ENCODE measurements at regions not wholly inside any gene's neighbourhood (a gene's known extent, or its start where the extent isn't known, plus 50 kb on each side); places are given as distances from the start of the nearest gene placed in this dataset.

DNA sequence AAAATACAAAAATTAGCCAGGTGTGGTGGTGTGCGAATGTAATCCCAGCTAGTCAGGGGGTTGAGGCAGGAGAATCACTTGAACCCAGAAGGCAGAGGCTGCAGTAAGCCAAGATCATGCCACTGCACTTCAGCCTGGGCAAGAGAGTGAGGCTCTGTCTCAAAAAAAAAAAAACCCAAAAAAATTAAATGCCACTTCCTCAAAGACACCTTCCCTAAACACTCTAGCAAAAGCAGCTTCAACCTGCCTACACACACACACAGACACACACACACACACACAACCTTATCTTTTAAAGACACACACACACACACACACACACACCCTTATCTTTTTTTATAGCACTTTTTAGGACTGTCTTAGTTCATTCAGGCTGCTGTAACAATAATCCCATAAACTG is 201.7 kb upstream of the PSMD7 start:
- TF ChIP-seq, protein P1, sequence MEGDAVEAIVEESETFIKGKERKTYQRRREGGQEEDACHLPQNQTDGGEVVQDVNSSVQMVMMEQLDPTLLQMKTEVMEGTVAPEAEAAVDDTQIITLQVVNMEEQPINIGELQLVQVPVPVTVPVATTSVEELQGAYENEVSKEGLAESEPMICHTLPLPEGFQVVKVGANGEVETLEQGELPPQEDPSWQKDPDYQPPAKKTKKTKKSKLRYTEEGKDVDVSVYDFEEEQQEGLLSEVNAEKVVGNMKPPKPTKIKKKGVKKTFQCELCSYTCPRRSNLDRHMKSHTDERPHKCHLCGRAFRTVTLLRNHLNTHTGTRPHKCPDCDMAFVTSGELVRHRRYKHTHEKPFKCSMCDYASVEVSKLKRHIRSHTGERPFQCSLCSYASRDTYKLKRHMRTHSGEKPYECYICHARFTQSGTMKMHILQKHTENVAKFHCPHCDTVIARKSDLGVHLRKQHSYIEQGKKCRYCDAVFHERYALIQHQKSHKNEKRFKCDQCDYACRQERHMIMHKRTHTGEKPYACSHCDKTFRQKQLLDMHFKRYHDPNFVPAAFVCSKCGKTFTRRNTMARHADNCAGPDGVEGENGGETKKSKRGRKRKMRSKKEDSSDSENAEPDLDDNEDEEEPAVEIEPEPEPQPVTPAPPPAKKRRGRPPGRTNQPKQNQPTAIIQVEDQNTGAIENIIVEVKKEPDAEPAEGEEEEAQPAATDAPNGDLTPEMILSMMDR (IDR thresholded peaks at IDR 0.05): no peak
- Histone ChIP-seq H3K4me3 (no peak overlapping the region), H3K4me1 (ENCODE audit: low read depth) (no peaks in the 10 kb centered on the region), H3K36me3 (ENCODE audit: low read depth) (no peaks in the 10 kb centered on the region), H3K9me3 (no peaks in the 10 kb centered on the region)
- DNase-seq: no peak
- no peak for ATAC-seq
- intact Hi-C loops (cut with DNase I, micrococcal nuclease): no loop called here

DNA sequence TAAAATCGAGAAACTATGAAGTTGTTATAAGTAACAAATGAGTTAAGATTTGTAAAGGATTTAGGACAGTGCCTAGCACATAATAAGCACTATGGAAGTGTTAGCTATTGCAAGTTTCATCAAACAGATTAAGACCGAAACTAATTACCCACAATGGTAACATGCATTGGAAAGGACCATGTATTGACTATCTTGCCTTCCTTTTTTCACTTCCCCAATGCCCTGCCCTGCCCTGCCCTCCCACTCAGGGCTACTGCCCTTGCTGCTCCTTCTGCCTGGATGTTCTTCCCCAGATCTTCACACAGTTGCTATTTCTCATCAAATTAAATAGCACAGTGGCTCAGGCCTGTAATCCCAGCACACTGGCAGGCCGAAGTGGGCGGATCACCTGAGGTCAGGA is 202.1 kb upstream of the PSMD7 start:
- H3K4me3 ChIP-seq: no peak overlapping the region
- H3K36me3 ChIP-seq (ENCODE audit: low read depth): no peaks in the 10 kb centered on the region
- no peaks in the 10 kb centered on the region for H3K4me1 ChIP-seq (ENCODE audit: low read depth)
- DNase-seq: no peak
- intact Hi-C loops (cut with DNase I, micrococcal nuclease): no loop called here
- no peaks in the 10 kb centered on the region for H3K9me3 ChIP-seq
- no peak for ATAC-seq
- TF ChIP-seq, protein P1 (IDR thresholded peaks at IDR 0.05): no peak

DNA sequence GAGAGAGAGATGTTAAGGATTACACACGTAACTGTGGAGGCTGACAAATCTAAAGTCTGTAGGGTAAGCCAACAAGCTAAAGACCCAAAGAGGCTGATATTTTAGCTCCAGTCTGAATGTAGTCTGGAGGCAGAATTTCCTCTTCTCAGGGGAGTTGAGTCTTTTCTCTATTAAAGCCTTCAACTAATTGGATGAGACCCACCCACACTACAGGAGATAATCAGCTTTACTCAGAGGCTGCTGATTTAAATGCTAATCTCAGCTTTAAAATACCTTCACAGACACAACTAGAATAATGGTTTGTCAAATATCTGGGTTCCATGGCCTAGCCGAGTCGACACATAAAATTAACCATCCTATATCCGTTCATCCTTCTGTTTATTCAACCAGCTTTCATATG is 204.3 kb upstream of the PSMD7 start:
- intact Hi-C loops (cut with DNase I, micrococcal nuclease): no loop called here
- ATAC-seq (no peak), DNase-seq (no peak)
- H3K9me3 ChIP-seq: no peaks in the 10 kb centered on the region
- no peaks in the 10 kb centered on the region for H3K36me3 ChIP-seq (ENCODE audit: low read depth)
- H3K4me3 ChIP-seq: no peak overlapping the region
- TF ChIP-seq, protein P1 (IDR thresholded peaks at IDR 0.05): no peak
- H3K4me1 ChIP-seq (ENCODE audit: low read depth): no peaks in the 10 kb centered on the region

DNA sequence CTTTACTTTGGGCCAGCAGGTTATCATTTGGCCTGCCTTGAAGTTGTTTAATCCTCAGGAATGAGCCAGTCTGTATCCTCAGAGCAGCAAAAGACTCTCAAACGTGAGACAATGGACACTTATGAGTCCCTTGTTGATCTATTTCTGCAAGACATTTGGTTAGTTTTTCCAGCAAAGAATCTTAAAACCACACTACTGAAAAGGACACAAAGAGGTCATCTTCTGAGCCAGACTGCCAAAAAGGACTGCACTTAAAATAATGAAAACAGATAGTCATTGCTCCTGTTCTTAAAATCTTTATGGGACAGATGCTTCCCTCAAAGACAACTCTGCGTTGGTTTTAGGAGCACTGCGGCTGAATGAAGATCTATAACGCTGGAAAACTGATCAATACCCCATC is 205.7 kb upstream of the PSMD7 start:
- no peaks in the 10 kb centered on the region for H3K36me3 ChIP-seq (ENCODE audit: low read depth)
- ATAC-seq: no peak
- H3K4me1 ChIP-seq (ENCODE audit: low read depth): no peaks in the 10 kb centered on the region
- TF ChIP-seq, protein P1 (IDR thresholded peaks at IDR 0.05): no peak
- DNase-seq: no peak
- no peaks in the 10 kb centered on the region for H3K9me3 ChIP-seq
- intact Hi-C loops (cut with DNase I, micrococcal nuclease): no loop called here
- H3K4me3 ChIP-seq: no peak overlapping the region

DNA sequence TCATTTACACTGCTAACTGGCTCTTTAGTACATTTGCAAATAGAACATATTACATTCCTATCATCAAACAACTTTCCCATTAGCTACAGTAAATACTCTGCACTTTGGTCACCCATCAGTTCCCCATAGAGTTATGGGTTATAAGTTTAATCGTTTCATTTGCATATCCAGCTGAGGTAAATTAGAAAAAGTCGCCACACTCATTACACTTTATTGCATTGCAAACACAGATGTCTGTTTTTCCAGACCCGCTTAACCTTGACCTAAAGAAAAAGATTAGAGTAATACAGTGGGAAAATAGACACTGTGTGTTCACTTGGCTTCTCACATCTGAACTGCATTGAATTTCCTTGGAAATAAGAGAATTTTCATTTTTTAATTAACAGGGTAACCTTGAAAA is 213.1 kb upstream of the PSMD7 start:
- Histone ChIP-seq H3K4me3 (no peak overlapping the region), H3K9me3 (no peaks in the 10 kb centered on the region), H3K4me1 (ENCODE audit: low read depth) (no peaks in the 10 kb centered on the region), H3K36me3 (ENCODE audit: low read depth) (no peaks in the 10 kb centered on the region)
- no peak for ATAC-seq
- no peak for DNase-seq
- TF ChIP-seq, protein P1 (IDR thresholded peaks at IDR 0.05): no peak
- intact Hi-C loops (cut with DNase I, micrococcal nuclease): no loop called here

DNA sequence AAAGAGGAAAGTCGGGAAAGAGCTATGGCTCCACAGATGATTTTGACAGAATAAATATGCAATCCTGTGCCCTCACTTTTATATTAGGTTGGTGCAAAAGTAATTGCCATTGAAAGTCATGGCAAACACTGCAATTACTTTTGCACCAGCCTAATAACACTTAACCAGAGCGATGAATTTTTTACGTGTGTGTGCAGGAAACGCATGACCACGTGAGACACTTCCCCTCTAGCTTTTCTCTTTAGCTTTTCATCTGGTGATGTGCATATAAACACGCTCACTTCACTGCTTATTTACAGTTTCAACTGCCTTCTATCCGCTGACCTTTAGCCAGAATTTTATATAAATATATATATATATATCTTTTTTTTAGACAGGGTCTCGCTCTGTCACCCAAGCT is 216.3 kb upstream of the PSMD7 start:
- Histone ChIP-seq H3K9me3 (peaks cover 2% of the 10 kb centered on the region), H3K4me3 (no peak overlapping the region), H3K36me3 (ENCODE audit: low read depth) (no peaks in the 10 kb centered on the region), H3K4me1 (ENCODE audit: low read depth) (no peaks in the 10 kb centered on the region)
- TF ChIP-seq, protein P1 (IDR thresholded peaks at IDR 0.05): no peak
- DNase-seq (no peak), ATAC-seq (no peak)
- intact Hi-C loops (cut with DNase I, micrococcal nuclease): no loop called here
